ENCODE measurements at regions not wholly inside any gene's neighbourhood (a gene's known extent, or its start where the extent isn't known, plus 50 kb on each side); places are given as distances from the start of the nearest gene placed in this dataset.

- no peak for TF ChIP-seq CTCF (IDR thresholded peaks at IDR 0.05; ENCODE audit: low read depth, low read length)
- TF ChIP-seq EZH2phosphoT487 (IDR thresholded peaks at IDR 0.05; ENCODE audit: low read depth), result no peak
Observed at GRCh38 chr1:157249326-157249725, 111.1 kb upstream of the ETV3 start.

Measured in OCI-LY3 (cell line).